PC-9 (cell line): ENCODE measurements at regions not wholly inside any gene's neighbourhood (a gene's known extent, or its start where the extent isn't known, plus 50 kb on each side); places are given as distances from the start of the nearest gene placed in this dataset.

ENCODE experiments used
- CTCF ChIP-seq: fragments of 200-600 bp; sonication (generic); conservative IDR thresholded peaks from 2 replicates; pipeline ENCODE4 v1.6.1; 2017; ENCODE audit warnings: mixed run types, antibody characterized with exemption, mild to moderate bottlenecking, moderate library complexity
- EZH2 ChIP-seq: fragments of 200-600 bp; sonication (generic); IDR thresholded peaks from 2 replicates; pipeline ENCODE4 v1.8.0; 2017; ENCODE audit warnings: antibody characterized with exemption, low read depth

GRCh38 chr7:85850381-85850780, 663.5 kb upstream of the SEMA3D start:
- TF ChIP-seq CTCF (no peak), EZH2 (no peak)
